Testis (tissue), 2 donors: ENCODE measurements at regions not wholly inside any gene's neighbourhood (a gene's known extent, or its start where the extent isn't known, plus 50 kb on each side); places are given as distances from the start of the nearest gene placed in this dataset.
"Not testable (repeated sequence)": the region's sequence is repeated elsewhere in the genome, so short reads cannot be mapped to it uniquely, and the experiment has no call there.

Source experiments
- CTCF ChIP-seq, 3 experiments: fragments of 450-650 bp in 2 of 3; fragments of 200-600 bp in 1 of 3; sonication (generic) in 1 of 3; IDR thresholded peaks; one replicate each; pipeline ENCODE4 v1.5.1; 2016 to 2019; ENCODE audit warnings: antibody characterized with exemption in 3 of 3, mild to moderate bottlenecking in 2 of 3, moderate library complexity in 1 of 3
- POLR2A ChIP-seq: fragments of 450-650 bp; IDR thresholded peaks from one replicate; pipeline ENCODE4 v1.6.1; 2017; ENCODE audit warnings: antibody characterized with exemption, mild to moderate bottlenecking, moderate library complexity

- TF ChIP-seq CTCF (IDR thresholded peaks at IDR 0.05); POLR2A: not testable (repeated sequence)
Measured at GRCh38 chr11:92157390-92157789, 67.2 kb upstream of the FAT3 start.
